Memory B cell (primary cell): ENCODE measurements at regions not wholly inside any gene's neighbourhood (a gene's known extent, or its start where the extent isn't known, plus 50 kb on each side); places are given as distances from the start of the nearest gene placed in this dataset.

Experiments used
- ATAC-seq: fragments of 150-1000 bp; cut with Tn5 transposase; 2 replicates; pipeline ENCODE4 v1.10.0; 2021; ENCODE audit warnings: low read depth, mild to moderate bottlenecking, moderate library complexity
- DNase-seq, 2 donors: peaks; one replicate each; pipeline ENCODE4 v3.0.0; 2022; ENCODE audit warnings: low spot score in 2 of 2
- H3K27ac Mint-ChIP-seq: one replicate; pipeline ENCODE4 v1.8.0; 2022; ENCODE audit warnings: mild to moderate bottlenecking, moderate library complexity, mixed read lengths
- H3K27me3 Mint-ChIP-seq: one replicate; pipeline ENCODE4 v1.8.0; 2022; ENCODE audit warnings: mixed read lengths
- H3K36me3 Mint-ChIP-seq: one replicate; pipeline ENCODE4 v1.8.0; 2022; ENCODE audit warnings: mild to moderate bottlenecking, mixed read lengths
- H3K4me1 Mint-ChIP-seq: one replicate; pipeline ENCODE4 v1.8.0; 2022; ENCODE audit warnings: mixed read lengths
- H3K4me3 Mint-ChIP-seq: one replicate; pipeline ENCODE4 v1.8.0; 2022; ENCODE audit warnings: mild to moderate bottlenecking, moderate library complexity, mixed read lengths
- H3K9me3 Mint-ChIP-seq: one replicate; pipeline ENCODE4 v1.8.0; 2022; ENCODE audit warnings: mixed read lengths

DNA sequence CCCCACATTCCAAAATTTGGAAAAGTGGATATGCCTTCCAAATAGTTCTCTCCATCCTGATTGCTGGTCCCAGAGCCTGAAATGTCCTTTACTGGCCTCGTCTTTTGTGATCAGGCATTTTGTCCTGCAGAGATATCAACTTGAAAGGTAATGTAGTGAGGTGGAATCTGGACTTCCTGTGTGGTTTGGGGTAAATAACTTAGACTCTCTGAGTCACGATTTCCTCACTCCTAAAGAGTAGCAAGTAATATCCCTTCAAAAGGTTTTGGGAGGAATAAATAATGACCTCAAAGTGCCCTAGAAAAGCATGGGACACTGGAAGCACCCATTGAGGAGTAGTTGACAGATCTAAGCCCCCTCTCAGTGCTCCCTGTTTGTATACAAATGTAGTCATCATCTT lies 426.6 kb downstream of the OMA1 start:
- no peaks in the 10 kb centered on the region for H3K27me3 Mint-ChIP-seq
- ATAC-seq = no peak
- H3K9me3 Mint-ChIP-seq = no peaks in the 10 kb centered on the region
- no peaks in the 10 kb centered on the region for H3K4me1 Mint-ChIP-seq
- DNase-seq = no peak
- H3K27ac Mint-ChIP-seq = no peak overlapping the region
- H3K4me3 Mint-ChIP-seq = no peak overlapping the region
- no peaks in the 10 kb centered on the region for H3K36me3 Mint-ChIP-seq

DNA sequence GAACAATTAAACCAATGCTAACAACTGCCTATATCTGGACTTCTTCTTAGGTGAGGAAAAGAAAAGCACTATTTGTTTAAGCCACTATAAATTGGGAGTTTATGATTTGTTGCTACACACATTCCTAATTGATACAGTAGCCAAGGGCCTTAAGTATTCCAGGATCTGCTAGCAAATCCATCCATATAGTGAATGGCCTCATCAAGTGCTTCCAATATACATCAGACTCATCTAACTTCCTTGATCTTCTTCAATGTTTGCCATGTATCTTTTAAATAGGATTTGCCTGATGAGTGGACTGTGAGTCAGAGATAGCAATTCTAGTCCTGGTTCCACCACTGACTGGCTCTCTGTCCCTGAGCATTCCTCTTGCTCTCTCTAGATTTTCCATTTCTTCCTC lies 430.2 kb downstream of the OMA1 start:
- Mint-ChIP-seq H3K27me3 (peaks cover 5% of the 10 kb centered on the region), H3K27ac (no peak overlapping the region), H3K4me3 (no peak overlapping the region), H3K4me1 (no peaks in the 10 kb centered on the region), H3K9me3 (peaks cover 2% of the 10 kb centered on the region), H3K36me3 (peaks cover 5% of the 10 kb centered on the region)
- DNase-seq (no peak), ATAC-seq (no peak)

DNA sequence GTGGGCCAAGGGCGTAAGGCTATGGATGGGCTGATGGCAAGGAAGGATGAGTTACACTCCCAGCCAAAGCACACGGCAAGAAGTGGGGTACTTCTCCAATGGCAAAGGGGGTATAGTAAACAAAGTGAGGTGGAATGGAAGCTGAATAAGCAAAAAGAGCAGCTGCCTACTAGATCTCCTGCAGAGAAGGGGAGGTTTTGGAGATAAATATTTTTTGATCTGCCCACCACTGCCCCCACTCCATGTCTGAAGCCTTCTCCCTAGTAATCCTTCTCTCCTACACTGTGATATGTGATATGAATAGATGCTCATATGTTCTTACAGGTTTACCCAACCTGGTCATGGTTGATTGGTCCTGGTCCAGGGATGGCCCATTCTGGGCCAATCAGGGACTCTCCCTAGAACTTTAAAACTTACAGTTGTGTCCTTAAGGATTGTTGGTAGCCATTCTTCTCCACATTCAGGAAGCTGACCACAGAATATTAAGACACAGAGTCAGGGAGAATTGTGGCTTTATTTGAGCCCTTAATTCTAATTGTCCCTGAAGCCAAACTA lies 436.8 kb downstream of the OMA1 start:
- H3K4me3 Mint-ChIP-seq = no peak overlapping the region
- peaks cover 5% of the 10 kb centered on the region for H3K27me3 Mint-ChIP-seq
- peaks cover 2% of the 10 kb centered on the region for H3K9me3 Mint-ChIP-seq
- no peak overlapping the region for H3K27ac Mint-ChIP-seq
- H3K4me1 Mint-ChIP-seq = no peaks in the 10 kb centered on the region
- ATAC-seq (no peak), DNase-seq (no peak)
- peaks cover 5% of the 10 kb centered on the region for H3K36me3 Mint-ChIP-seq

DNA sequence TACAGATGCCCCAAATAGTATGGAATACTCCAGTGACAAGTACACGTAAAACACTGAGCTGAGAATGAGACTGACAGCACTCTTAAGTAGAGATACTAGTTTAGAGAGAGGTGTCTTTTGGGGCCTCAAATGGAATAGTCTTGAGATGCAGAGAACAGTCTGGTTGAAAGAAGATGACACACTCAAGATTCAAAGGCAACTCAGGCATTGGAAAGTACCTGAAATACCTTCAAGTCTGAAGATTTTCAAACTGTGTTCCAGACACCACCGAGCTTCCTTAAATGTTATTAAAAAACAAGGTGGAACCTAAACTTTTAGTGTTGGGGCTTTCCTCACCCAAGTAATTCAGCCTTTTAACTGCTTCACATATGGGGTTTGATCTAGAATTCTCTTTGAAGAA lies 437.7 kb downstream of the OMA1 start:
- no peaks in the 10 kb centered on the region for H3K4me1 Mint-ChIP-seq
- DNase-seq (no peak), ATAC-seq (no peak)
- H3K27ac Mint-ChIP-seq = no peak overlapping the region
- no peak overlapping the region for H3K4me3 Mint-ChIP-seq
- H3K36me3 Mint-ChIP-seq = peaks cover 3% of the 10 kb centered on the region
- no peaks in the 10 kb centered on the region for H3K9me3 Mint-ChIP-seq
- peaks cover 5% of the 10 kb centered on the region for H3K27me3 Mint-ChIP-seq

DNA sequence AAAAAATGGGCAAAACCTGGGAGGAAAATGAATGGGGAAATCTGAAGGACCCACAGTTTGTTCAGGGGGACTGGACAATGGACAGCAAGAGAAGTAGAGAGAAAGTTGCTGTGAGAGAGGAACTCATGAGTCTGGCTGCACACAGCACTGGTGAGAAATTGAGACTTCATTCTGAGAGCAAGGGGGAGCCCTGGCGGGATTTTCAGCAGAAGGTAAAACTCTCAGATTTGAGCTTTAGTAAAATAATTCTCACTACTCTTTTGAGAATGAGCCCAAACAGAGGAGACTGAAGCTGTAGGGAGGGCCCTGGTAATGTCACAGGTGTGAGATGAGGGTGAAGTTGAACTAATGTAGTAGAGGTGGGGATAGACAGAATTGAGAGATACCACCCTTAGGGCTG lies 438.6 kb downstream of the OMA1 start:
- Mint-ChIP-seq H3K27me3 (peaks cover 2% of the 10 kb centered on the region), H3K4me1 (no peaks in the 10 kb centered on the region), H3K27ac (no peak overlapping the region), H3K9me3 (no peaks in the 10 kb centered on the region), H3K36me3 (peaks cover 2% of the 10 kb centered on the region), H3K4me3 (no peak overlapping the region)
- DNase-seq (no peak), ATAC-seq (no peak)

DNA sequence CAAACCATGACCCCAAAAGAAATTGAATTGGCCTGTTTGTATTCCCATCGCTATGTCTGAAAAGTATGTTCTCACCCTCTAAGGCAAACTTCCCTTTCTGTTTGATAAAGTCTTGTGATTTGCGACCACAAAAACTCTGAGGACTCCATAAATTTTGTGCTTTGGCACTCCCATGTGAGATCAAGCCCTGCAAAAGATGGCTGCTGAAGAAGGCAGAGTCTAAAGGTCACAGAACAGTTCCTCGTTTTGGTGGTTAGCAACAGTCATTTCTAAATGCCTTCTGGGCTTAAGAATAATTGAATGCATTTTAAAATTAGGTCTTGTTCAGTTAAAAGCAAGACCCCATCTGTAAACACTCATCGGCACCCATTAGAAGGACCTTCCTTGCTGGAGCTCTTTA lies 441.6 kb downstream of the OMA1 start:
- H3K4me1 Mint-ChIP-seq = no peaks in the 10 kb centered on the region
- H3K4me3 Mint-ChIP-seq = no peak overlapping the region
- H3K27ac Mint-ChIP-seq = no peak overlapping the region
- no peaks in the 10 kb centered on the region for H3K9me3 Mint-ChIP-seq
- ATAC-seq (no peak), DNase-seq (no peak)
- H3K36me3 Mint-ChIP-seq = no peaks in the 10 kb centered on the region
- H3K27me3 Mint-ChIP-seq = no peaks in the 10 kb centered on the region

DNA sequence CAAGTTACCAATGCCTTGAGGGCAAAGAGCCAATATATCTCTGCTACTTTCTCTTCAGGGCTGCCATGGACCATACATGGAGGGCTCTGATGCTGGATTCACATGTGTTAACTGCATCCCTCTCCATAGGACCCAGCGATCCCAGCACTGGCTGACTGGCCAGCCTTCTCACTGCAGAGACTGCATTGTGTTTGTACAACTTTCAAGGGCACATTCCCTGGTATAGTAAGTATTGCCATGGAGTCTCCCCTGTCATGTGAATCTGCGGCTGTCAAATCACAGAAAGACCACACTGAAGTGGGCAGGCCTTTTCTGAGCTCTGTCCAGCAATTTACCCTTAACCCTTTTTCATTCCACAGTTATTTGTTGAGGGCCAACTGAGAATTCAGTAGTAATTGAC lies 449.8 kb downstream of the OMA1 start:
- Mint-ChIP-seq H3K4me1 (no peaks in the 10 kb centered on the region), H3K27ac (no peak overlapping the region), H3K4me3 (no peak overlapping the region)

DNA sequence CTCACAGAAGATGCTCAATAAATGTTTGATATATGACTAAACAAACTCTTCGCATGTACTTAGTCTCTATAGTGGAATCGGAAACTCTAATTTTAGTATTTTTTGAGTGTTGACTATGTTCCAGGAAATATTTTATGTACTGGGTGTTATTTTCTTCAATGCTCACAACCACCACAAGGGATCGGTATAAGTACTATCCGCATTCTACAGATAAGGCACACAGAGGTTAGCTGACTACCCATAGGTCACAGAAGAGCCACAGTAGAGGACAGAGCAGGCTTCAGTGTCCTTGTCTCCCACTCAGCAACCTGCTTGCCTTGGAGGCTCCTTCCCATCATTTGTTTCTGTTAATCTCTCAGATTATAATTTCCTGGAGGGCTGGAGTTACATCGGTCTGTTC lies 451.3 kb downstream of the OMA1 start:
- Mint-ChIP-seq H3K4me3 (no peak overlapping the region), H3K4me1 (no peaks in the 10 kb centered on the region), H3K9me3 (no peaks in the 10 kb centered on the region), H3K27ac (no peak overlapping the region), H3K36me3 (no peaks in the 10 kb centered on the region), H3K27me3 (peaks cover 3% of the 10 kb centered on the region)
- ATAC-seq (no peak), DNase-seq (no peak)

More for the DNA sequence above, 449.8 kb downstream of the OMA1 start:
- DNase-seq (no peak), ATAC-seq (no peak)
- H3K9me3 Mint-ChIP-seq = no peaks in the 10 kb centered on the region
- peaks cover 3% of the 10 kb centered on the region for H3K27me3 Mint-ChIP-seq
- no peaks in the 10 kb centered on the region for H3K36me3 Mint-ChIP-seq

DNA sequence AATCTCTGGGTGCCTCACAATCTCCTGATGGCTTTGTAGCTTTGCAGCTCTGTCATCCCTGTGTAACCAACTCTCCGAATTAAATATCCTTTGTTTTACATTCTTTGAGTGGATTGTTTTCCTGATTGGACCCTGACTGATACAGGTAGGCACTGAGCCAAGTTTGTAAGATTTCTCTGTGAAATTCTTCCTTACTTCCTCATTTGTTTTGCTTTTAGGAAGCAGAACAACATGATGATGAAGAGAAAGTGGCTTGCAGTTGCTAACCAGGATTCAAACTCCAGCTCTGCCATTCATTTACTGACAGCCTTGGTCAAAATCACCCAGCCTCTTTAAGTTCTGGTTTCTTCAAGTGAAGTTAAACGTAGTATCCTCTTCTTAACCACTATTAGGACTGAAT lies 452.3 kb downstream of the OMA1 start:
- H3K36me3 Mint-ChIP-seq = no peaks in the 10 kb centered on the region
- H3K27me3 Mint-ChIP-seq = peaks cover 3% of the 10 kb centered on the region
- no peak overlapping the region for H3K4me3 Mint-ChIP-seq
- ATAC-seq (no peak), DNase-seq (no peak)
- no peak overlapping the region for H3K27ac Mint-ChIP-seq
- no peaks in the 10 kb centered on the region for H3K9me3 Mint-ChIP-seq
- H3K4me1 Mint-ChIP-seq = no peaks in the 10 kb centered on the region

DNA sequence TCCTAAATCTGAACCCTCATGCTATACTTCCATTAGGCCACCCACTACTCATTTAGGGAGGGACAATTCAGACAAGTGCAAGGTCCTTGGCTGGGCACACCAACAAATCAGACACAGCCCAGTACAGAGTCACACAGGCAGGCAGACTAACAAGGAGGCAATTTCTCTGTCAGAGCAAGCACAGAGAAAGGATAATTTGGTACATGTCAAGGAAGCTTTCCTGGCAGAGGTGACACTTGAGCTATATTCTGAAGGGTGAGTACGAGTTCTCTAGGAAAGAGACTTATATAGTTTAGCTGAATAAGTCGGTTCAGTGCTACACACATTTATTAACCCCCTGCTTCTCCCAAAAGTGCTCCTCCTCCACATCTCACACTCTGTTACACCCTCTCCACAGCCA lies 455.9 kb downstream of the OMA1 start:
- Mint-ChIP-seq H3K36me3 (no peaks in the 10 kb centered on the region), H3K27ac (no peak overlapping the region), H3K4me3 (no peak overlapping the region), H3K4me1 (no peaks in the 10 kb centered on the region), H3K9me3 (no peaks in the 10 kb centered on the region), H3K27me3 (peaks cover 6% of the 10 kb centered on the region)
- no peak for ATAC-seq
- no peak for DNase-seq

DNA sequence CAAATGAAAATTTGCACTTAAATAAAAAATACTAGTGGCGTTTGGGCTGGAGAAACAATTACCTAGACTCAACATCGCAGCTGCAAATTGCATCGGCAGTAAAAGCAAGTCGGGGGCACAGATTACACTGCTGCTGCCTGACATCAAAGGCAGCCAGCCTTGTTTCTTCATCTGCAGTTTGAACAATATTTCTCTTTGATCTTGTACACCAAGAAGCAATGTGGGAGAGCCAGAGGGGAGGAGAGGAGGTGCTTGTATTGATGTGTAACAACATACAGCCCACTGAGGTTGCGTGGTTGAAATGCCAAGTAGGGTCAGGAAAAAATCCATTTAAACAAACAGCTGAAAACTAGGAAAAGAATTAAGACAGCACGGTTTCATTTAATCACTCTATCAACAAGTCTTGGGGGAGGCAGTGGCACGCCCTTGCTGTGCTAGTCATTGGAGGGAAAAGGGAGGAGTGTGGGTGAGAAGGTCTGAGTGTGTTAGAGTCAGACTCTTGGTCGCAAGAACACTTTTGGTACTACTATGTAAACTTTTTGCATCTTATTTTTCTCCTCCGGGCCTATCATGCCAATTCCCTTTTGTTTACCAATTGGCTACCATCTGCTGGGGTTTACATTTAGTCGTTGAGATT lies 456.5 kb downstream of the OMA1 start:
- H3K4me1 Mint-ChIP-seq = no peaks in the 10 kb centered on the region
- H3K4me3 Mint-ChIP-seq = no peak overlapping the region
- ATAC-seq = no peak
- H3K36me3 Mint-ChIP-seq = no peaks in the 10 kb centered on the region
- no peak for DNase-seq
- no peaks in the 10 kb centered on the region for H3K9me3 Mint-ChIP-seq
- peaks cover 6% of the 10 kb centered on the region for H3K27me3 Mint-ChIP-seq
- no peak overlapping the region for H3K27ac Mint-ChIP-seq

DNA sequence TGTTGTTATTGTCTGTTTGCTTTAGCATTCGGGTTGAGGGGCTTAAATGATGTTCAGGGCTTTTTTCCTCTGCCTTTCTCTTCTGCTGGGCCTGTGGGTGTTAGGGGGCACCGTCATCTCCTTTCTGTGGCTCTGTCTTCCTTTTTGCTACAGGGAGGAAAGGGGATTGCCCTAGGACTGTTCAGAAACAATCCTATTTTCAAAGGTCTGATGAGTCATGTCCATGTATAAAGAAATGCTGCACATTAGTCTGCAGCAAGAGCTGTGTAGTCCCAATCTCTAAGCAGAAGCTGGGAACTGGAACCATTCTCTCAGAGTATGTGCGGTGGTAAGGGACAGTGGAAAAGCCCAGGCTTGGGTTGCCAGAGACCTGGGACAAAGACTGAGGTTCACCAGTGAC lies 462.3 kb downstream of the OMA1 start:
- ATAC-seq = no peak
- no peak for DNase-seq
- H3K36me3 Mint-ChIP-seq = no peaks in the 10 kb centered on the region
- no peak overlapping the region for H3K4me3 Mint-ChIP-seq
- peaks cover 9% of the 10 kb centered on the region for H3K27me3 Mint-ChIP-seq
- H3K27ac Mint-ChIP-seq = no peak overlapping the region
- H3K9me3 Mint-ChIP-seq = no peaks in the 10 kb centered on the region
- no peaks in the 10 kb centered on the region for H3K4me1 Mint-ChIP-seq

DNA sequence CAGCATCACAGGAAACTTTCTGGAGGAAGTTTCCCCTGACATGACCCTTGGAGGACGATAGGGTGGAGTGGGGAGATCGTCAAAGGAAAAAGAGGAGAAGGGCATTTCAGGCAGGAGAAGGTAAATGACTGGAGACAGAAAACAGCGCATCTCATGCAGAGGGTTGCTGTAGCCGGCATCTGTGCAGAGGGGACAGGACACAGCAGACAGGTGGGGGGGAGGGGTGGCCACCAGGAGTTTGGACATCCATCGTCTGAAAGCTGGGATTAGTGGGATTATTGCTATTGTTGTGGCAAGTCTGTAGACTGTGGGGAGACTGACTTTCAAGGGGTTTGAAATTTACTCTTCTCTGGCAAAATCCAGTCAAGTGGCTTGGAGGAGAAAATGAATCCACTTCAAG lies 463.9 kb downstream of the OMA1 start:
- H3K9me3 Mint-ChIP-seq = no peaks in the 10 kb centered on the region
- H3K36me3 Mint-ChIP-seq = no peaks in the 10 kb centered on the region
- H3K27ac Mint-ChIP-seq = no peak overlapping the region
- H3K4me1 Mint-ChIP-seq = no peaks in the 10 kb centered on the region
- H3K27me3 Mint-ChIP-seq = peaks cover 8% of the 10 kb centered on the region
- ATAC-seq (no peak), DNase-seq (no peak)
- H3K4me3 Mint-ChIP-seq = no peak overlapping the region

DNA sequence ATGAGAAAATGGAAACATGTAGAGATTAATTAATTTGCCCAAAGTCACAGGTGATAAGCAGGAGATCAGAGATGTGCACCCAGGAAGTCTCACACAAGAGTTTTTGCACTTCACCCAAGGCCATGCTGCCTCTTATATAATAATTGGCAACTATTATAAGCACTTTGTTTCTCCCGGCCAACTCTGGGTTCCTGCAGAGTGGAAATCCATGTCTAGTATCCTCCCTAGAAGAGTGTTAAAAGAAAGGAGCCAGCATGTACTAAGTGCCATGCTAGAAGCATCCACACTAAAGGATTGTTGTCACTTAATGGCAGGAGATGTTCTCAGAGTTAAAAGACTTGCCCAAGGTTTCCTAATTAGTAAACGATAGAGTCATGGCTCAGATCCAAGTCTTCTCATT lies 470.3 kb downstream of the OMA1 start:
- no peak for DNase-seq
- Mint-ChIP-seq H3K36me3 (no peaks in the 10 kb centered on the region), H3K4me1 (no peaks in the 10 kb centered on the region), H3K27ac (no peak overlapping the region), H3K4me3 (no peak overlapping the region), H3K27me3 (peaks cover 4% of the 10 kb centered on the region), H3K9me3 (no peaks in the 10 kb centered on the region)
- no peak for ATAC-seq

DNA sequence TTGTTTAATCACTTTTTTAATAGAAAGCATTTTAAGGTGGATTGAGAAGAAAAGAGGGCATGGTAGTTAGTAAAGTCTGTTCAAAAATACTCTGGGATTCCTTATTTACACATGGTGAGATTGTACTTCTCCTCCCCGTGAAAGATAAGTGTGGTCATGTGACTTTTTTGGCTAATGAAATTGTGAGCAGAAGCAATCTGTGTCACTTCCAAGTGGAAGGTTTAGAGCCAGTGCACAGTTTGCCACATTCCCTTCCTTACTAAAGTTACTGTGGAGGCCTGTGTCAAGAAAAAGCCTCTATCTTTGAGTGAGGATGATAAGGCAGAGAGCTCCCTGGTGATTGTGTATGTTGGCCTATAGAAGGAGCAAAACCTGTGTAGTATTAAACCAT lies 471.3 kb downstream of the OMA1 start:
- no peak overlapping the region for H3K4me3 Mint-ChIP-seq
- ATAC-seq = no peak

More for the DNA sequence above, 471.3 kb downstream of the OMA1 start:
- no peaks in the 10 kb centered on the region for H3K36me3 Mint-ChIP-seq
- no peaks in the 10 kb centered on the region for H3K4me1 Mint-ChIP-seq
- H3K27me3 Mint-ChIP-seq = peaks cover 4% of the 10 kb centered on the region
- no peak overlapping the region for H3K27ac Mint-ChIP-seq
- H3K9me3 Mint-ChIP-seq = no peaks in the 10 kb centered on the region
- no peak for DNase-seq
